ENCODE measurements at regions not wholly inside any gene's neighbourhood (a gene's known extent, or its start where the extent isn't known, plus 50 kb on each side); places are given as distances from the start of the nearest gene placed in this dataset.

- TF ChIP-seq CTCF (IDR thresholded peaks at IDR 0.05; ENCODE audit: control insufficient read depth, insufficient read depth, low read depth, low read length, missing control alignments), result no peak
- DNase-seq (ENCODE audit: low read depth), result no peak
- no peak overlapping the region for H3K4me3 ChIP-seq (ENCODE audit: control insufficient read depth, low read depth, low read length)
Measured at GRCh38 chr13:107450431-107450830, 764.9 kb downstream of the LIG4 start.

- no peak for TF ChIP-seq CTCF (IDR thresholded peaks at IDR 0.05; ENCODE audit: control insufficient read depth, insufficient read depth, low read depth, low read length, missing control alignments)
- no peak for DNase-seq (ENCODE audit: low read depth)
- H3K4me3 ChIP-seq (ENCODE audit: control insufficient read depth, low read depth, low read length), result no peak overlapping the region
Measured at GRCh38 chr13:107447591-107447990, 767.7 kb downstream of the LIG4 start.

- DNase-seq (ENCODE audit: low read depth), result no peak
- no peak for TF ChIP-seq CTCF (IDR thresholded peaks at IDR 0.05; ENCODE audit: control insufficient read depth, insufficient read depth, low read depth, low read length, missing control alignments)
- H3K4me3 ChIP-seq (ENCODE audit: control insufficient read depth, low read depth, low read length), result no peak overlapping the region
Measured at GRCh38 chr13:107441279-107441678, 774.1 kb downstream of the LIG4 start.

- no peak for DNase-seq (ENCODE audit: low read depth)
- TF ChIP-seq CTCF (IDR thresholded peaks at IDR 0.05; ENCODE audit: control insufficient read depth, insufficient read depth, low read depth, low read length, missing control alignments), result no peak
- H3K4me3 ChIP-seq (ENCODE audit: control insufficient read depth, low read depth, low read length), result no peak overlapping the region
Measured at GRCh38 chr13:107438251-107438650, 777.1 kb downstream of the LIG4 start.

GRCh38 chr13:107434347-107434746, 781.0 kb downstream of the LIG4 start:
- H3K4me3 ChIP-seq (ENCODE audit: control insufficient read depth, low read depth, low read length), result no peak overlapping the region
- no peak for DNase-seq (ENCODE audit: low read depth)
- TF ChIP-seq CTCF (IDR thresholded peaks at IDR 0.05; ENCODE audit: control insufficient read depth, insufficient read depth, low read depth, low read length, missing control alignments), result no peak

GRCh38 chr13:107427536-107427935, 787.8 kb downstream of the LIG4 start:
- no peak overlapping the region for H3K4me3 ChIP-seq (ENCODE audit: control insufficient read depth, low read depth, low read length)
- DNase-seq (ENCODE audit: low read depth), result no peak
- no peak for TF ChIP-seq CTCF (IDR thresholded peaks at IDR 0.05; ENCODE audit: control insufficient read depth, insufficient read depth, low read depth, low read length, missing control alignments)

- no peak for DNase-seq (ENCODE audit: low read depth)
- no peak for TF ChIP-seq CTCF (IDR thresholded peaks at IDR 0.05; ENCODE audit: control insufficient read depth, insufficient read depth, low read depth, low read length, missing control alignments)
- H3K4me3 ChIP-seq (ENCODE audit: control insufficient read depth, low read depth, low read length), result no peak overlapping the region
Measured at GRCh38 chr13:107422421-107422820, 792.9 kb downstream of the LIG4 start.
